Renal pelvis (tissue), 1 donor: ENCODE measurements at regions not wholly inside any gene's neighbourhood (a gene's known extent, or its start where the extent isn't known, plus 50 kb on each side); places are given as distances from the start of the nearest gene placed in this dataset.

Experiments
- DNase-seq: peaks from one replicate; pipeline ENCODE4 v3.0.0-alpha.2; 2013

- DNase-seq, result no peak
Observed at GRCh38 chr2:74760875-74761630, 72.9 kb upstream of the HK2 start.

- DNase-seq, result no peak
Observed at GRCh38 chr2:74762789-74763188, 71.1 kb upstream of the HK2 start.

GRCh38 chr2:74763962-74764428 lies 69.9 kb upstream of the HK2 start:
- no peak for DNase-seq

GRCh38 chr2:74764429-74765272 lies 69.3 kb upstream of the HK2 start:
- no peak for DNase-seq

- no peak for DNase-seq
Observed at GRCh38 chr2:74766780-74767179, 67.1 kb upstream of the HK2 start.

- DNase-seq, result no peak
Observed at GRCh38 chr2:74767618-74768017, 66.3 kb upstream of the HK2 start.

GRCh38 chr2:74768401-74768914 lies 65.5 kb upstream of the HK2 start:
- no peak for DNase-seq

- no peak for DNase-seq
Observed at GRCh38 chr2:74772046-74772445, 61.9 kb upstream of the HK2 start.

- no peak for DNase-seq
Observed at GRCh38 chr2:74777161-74777900, 56.6 kb upstream of the HK2 start.

GRCh38 chr2:74778381-74779264 lies 55.3 kb upstream of the HK2 start:
- DNase-seq, result peak; percentile 69

GRCh38 chr2:74779265-74779558 lies 54.7 kb upstream of the HK2 start:
- no peak for DNase-seq

GRCh38 chr2:74779587-74780135 lies 54.3 kb upstream of the HK2 start:
- no peak for DNase-seq
